HG03354 (cell line): ENCODE measurements at regions not wholly inside any gene's neighbourhood (a gene's known extent, or its start where the extent isn't known, plus 50 kb on each side); places are given as distances from the start of the nearest gene placed in this dataset.
"Not testable (repeated sequence)": the region's sequence is repeated elsewhere in the genome, so short reads cannot be mapped to it uniquely, and the experiment has no call there.

ENCODE experiments used
- ATAC-seq: cut with Tn5 transposase; IDR thresholded peaks from one replicate; pipeline ENCODE4 v1.9.1; 2021; ENCODE audit warnings: mild to moderate bottlenecking; ENCODE audit not compliant: unreplicated experiment, poor library complexity, severe bottlenecking

DNA sequence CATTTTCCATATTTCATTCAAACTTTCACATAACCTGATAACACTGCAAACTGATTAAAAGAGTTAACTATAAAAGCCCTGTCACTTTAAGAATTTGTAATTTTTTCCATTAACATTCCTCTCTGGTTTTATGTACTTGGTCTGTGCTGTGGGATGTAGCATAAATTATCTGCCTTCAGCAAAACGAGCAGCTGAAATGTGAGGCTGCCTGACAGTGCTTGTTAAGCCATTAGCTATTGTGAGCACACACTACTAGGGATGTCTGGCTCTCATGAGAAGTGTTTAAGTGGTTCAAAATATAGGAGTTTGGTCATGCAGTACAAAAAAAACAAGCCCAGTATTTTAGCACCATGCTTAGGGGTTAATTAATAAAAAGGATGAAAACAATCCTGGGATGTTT lies 63.0 kb downstream of the HOXA1 start:
- ATAC-seq = no peak

DNA sequence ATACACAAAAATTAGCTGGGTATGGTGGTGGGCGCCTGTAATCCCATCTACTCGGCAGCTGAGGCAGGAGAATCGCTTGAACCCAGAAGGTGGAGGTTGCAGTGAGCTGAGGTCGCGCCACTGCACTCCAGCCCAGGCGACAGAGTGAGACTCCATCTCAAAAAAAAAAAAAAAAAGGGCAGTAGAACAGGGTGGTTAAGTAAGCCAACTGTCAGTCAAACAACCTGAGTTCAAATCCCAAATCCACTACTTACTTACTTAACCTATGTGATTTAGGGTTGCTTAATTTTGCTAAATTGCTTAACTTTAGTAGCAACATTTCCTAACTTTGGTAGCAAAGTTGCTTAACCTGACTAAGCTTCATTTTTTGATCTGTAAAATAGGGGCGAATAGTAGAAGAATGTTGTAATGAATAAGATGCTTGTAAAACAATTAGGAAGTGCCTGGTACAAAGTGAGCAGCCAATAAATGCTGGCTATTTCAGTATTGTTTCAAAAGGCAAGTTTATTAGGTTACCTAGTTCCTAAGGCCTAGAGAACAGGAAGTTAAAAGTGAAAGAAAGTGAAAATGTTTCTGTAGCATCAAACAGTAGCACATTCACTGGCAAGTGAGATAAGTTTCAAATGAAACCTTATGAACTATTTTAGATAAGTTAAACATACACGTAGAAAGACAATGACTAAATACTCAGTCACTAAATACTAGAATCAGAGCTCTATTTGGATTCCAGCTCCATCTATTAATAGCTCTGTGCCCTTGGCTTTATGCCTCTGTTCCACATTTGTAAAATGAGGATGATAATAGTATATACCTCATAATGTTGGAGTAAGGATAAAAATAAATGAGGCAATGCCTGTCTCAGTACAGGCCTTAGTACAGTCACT lies 64.3 kb downstream of the HOXA1 start:
- peak; percentile 80 for ATAC-seq

DNA sequence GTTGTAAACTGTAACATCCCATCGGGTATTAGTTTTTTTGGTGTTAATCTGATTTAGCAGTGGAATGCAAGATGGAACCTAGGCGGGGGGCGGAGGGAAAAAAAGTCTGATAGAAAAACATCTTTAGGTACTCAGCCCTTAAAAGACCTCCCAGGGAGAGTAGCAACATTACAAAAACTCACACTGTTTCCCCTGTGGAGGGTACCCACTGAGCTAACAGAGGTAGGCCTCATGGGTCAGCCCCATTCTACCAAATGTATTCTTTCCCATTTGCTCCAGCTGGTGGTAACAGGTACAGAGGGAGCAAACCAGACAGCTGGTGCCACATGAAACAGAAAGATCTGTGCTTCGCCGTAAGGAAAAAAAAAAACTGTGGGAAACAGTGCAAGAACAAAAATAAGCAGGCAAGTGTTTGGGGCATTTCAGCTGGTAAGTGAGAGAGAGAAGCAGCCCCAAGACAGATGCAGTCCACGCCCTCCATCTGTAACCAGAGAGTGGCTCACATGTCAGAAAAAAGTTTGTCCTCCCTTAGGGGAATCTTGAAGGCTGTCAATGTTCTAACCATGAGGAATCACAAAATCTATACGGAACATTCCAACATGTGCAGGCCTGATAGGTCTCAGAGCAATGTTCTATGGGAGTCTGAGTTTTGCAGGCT lies 65.3 kb downstream of the HOXA1 start:
- ATAC-seq = no peak

DNA sequence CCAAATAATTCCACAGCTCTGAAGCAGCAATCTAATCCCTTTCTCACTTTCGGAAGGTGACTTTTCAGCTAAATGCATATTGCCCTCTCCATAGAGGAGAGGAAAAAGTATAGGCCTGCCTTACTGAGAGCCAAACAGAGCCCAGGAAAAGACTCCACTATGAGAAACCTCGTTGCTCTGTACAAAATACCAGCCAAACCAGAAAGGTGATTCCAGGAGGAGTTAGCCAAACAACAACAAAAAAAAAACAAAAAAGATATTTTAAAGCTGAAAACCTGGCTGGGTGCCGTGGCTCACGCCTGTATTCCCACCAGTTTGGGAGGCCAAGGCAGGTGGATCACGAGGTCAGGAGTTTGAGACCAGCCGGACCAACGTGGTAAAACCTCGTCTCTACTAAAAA lies 70.5 kb downstream of the HOXA1 start:
- no peak for ATAC-seq

DNA sequence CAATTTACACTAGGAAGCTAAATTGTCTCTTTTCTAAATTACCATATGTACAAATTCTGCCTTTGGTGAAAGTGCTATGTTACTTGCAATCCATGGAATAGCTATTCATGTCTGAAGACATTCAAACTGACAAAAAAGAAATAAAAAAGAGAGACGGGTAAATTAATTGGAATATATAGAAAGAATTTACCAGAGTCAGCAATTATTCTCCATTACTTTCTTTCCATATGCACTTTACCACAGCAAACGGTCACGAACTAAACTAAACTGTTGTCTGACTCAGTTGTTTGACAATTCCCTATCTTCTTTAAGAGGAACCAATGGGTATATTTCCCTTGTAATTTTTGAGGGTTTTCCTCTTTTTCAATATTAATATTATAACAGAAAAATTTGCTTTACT lies 85.7 kb downstream of the HOXA1 start:
- no peak for ATAC-seq

DNA sequence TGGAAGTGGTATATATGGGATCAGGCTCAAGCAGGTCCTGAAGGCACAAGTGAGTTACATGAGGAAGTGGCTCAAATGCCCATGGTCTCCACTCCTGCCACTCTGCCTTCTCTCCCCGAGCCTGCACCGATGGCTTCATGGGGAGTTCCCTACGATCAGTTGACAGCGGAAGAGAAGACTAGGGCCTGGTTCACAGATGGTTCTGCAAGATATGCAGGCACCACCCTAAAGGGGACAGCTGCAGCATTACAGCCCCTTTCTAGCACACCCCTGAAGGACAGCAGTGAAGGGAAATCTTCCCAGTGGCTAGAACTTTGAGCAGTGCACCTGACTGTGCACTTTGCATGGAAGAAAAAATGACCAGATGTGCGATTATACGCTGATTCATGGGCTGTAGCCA lies 95.3 kb downstream of the HOXA1 start:
- ATAC-seq = no peak

DNA sequence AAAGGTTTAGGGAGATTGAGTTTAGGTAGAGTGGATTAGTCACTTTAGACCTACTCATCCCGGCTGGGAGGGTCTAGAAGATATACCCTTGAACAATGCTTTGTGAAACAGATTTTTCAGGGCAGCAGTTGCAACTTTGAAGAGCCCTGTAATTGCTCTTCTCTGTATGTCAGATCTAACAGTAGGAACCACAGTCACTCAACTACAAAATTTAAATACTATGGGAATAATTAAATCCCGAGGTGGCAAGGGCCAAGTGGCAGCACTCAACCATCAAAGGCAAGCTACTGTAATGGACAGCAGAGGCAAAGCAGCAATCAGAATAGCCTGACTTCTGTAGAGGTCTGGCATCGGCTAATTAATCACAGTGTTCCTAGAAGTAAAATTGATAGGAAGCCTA lies 97.5 kb downstream of the HOXA1 start:
- not testable (repeated sequence) for ATAC-seq

DNA sequence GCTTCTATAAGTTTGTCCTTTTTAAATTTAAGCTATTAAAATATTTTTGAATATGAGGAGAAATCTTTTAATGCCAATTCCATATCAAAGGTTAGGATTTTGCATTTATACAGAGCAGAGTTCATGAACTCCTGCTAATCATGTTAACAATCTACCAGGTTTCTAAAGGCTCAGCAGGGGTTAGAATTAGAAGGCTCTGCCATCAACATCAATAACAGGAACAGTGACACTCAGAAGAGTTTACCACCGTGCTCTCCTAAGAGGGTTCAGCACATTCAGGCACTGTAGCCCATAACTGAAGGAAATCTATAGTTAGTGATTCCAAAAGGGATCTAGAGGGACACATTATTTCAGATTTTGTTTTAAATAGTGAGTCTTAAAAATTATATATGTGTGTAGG lies 100.1 kb downstream of the HOXA1 start:
- ATAC-seq = no peak

DNA sequence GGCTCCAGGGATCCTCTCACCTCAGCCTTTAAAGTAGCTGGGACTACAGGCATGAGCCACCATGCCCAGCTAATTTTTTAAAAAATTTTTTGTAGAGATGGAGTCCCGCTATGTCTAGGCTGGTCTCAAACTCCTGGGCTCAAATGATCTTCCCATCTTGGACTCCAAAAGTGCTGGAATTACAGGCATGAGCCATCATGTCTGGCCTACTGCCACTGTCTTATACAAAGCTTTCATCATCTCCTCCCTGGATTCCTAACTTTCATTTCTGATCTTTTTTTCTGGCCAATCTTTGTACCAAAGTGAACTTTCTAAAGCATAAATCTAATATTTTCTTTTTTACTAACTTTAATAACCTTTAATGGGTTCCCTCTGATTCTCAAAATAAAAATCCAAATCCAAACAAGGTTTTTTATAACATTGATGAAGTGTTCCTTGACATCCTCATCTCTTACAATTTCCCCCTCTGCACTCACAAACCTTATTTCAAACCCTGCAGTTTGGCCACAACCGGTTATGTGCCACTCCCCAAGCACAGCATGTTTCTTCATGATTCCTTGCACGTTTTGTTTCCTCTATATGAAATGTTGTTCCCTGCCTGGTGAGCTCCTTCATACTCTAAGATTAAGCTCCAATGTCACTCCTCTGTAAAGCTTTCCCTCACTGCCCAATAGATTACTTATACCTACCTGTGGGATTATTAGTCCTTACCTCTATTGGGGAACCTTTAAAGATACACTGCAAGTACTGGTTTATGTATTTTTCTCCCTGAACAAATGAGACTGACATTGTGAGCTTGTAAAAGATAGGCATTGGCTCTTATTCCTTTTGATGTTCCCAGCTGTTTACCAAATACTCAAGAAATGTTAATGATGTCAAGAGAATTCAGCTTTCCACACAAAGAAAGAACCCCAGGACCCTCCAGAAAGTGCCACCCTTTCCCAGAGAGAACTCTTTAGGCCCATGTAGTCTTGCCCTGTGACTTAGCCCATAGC lies 101.7 kb downstream of the HOXA1 start:
- no peak for ATAC-seq

DNA sequence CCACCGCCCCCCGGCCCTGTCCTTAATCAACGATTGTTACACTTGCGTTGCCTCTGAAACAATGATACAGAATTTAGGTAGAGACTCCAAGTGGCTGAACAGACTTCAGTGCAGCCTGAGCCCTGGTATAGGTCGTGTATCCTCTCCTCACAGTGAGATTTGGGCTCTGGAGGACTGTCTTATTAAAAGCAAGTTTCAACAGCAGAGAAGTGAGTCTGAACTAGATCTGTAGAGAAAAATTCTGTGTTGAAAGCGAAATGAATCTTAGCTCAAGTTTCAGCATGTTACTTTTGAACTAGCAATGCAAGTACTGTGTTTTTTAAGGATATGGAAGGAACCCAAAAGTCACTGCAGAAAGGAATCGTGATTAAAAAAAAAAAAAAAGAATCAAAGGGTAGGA lies 103.1 kb downstream of the HOXA1 start:
- ATAC-seq = no peak

DNA sequence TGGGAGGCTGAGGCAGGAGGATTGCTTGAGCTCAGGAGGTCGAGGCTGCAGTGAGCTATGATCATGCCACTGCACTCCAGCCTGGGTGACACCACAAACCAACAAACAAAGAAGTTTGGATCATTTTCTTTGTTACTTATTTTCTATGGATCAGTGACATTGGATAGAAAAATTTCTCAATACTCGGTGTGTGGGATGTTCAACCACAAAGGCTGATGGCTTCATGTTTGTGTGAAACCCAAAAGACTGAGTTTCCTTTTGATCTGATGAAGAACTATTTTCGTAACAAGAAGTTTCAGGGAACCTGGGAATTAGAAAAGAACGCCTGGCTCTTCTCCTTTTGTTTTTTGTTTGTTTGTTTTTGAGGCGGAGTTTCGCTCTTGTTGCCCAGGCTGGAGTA lies 104.0 kb downstream of the HOXA1 start:
- ATAC-seq = no peak

DNA sequence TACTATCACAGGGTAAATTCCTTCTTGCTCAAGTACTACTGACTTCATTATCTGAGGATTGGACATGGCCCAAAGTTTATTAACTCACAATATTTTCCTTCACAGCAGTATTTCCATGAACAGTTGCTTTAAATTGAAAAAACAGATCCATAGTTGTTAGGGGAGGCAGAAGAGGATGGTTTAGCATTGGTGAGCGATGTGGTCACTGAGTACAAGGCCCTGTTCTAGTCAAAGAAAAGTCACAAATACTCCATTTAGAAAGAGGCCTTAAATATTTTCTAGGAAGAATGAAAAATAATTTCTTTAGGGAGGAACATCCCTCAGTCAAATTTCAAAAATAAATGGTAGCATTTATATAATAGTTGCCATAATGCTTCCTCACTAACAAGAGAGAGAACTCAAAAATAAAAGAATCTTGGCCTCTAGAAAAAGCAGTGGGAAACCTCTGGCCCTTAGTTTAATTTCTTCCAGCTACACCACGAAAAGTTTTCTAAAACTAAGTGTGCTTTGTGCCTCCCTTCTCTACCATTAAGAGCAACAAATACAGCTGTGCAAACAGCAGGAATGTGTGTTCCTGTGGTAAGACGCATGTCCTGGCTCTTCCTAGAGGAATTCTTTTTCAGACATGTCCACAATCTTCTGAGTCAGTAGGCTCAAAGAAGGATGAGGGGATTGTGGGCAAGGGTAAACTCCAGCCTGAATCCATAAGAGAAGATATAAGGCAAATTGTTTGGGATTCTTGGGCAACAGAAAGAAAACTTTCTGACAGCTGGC lies 105.7 kb downstream of the HOXA1 start:
- ATAC-seq = no peak

DNA sequence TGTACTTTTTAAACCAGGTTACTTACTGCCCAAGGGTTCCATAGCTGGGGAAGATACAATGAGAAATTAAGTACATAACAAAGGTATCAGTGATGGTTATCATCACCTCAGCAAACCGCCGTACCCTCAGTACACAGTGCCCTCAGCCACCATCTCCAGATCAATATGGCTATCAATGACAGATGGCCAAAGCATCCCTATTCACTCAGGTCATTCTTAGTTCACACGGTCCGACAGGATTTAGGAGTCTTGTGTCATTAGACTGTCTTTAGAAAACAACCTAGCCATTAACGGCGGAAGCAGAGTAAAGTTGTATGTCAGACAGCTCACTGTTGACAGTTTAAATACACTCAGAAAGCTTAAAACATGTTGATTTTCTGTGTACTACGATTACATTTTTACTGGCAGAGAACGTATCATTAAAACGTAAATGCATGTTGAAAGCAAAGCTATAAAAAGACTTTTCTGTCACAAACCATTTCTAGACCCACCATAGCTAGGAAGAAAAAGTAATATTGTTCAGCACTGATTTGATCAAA lies 106.9 kb downstream of the HOXA1 start:
- ATAC-seq = no peak

DNA sequence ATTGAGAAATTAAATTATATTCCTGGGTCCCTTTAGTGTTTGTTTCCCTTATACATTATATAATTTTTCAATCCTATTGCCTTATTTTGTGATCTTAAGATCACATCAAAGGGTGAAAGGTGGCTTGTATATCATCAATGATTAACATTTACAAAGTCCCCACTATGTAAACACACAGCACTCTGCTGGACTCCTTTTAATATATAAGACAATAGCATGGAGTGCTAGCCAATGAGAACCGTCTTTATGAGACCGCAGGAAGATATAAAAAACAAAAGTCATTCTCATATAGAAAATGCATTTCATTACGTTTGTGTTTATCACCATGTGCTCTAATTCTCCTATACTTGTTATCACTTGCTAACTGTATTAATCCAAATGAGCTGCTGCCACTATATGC lies 108.5 kb downstream of the HOXA1 start:
- no peak for ATAC-seq

DNA sequence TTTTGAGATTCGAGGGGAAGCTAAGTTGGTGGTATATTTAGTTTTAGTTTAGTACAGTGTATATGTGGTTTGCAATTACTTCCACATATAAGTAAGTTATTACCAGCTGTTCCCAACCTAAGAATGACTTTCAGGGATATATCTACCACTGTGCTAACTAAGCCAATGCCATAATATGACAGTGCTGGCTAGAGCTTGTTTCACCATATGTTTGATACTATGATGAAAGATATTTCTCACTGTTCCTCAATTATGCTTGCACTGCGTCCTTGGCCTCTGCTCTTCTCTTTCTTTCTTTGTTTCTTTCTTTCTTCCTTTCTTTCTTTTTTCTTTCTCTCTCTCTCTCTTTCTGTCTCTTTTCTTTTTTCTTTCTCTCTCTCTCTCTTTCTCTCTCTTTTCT lies 113.8 kb upstream of the SKAP2 start:
- no peak for ATAC-seq

DNA sequence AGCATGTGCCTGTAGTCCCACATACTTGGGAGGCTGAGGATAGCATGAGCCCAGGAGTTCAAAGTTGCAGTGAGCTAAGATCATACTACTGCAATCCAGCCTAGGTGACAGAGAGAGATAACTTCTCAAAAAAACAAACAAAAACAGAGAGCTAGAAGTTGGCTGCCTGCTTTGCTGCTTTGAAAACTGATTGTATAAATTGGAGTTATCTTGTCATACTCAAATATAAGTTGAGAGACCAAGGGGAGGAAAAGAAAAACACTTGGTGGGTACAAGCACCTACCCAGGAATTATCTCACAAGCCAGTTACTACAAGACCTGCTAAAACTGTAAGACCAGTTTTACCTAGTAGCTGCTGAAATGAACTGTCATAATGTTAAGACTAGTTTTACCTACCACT lies 112.5 kb upstream of the SKAP2 start:
- no peak for ATAC-seq

DNA sequence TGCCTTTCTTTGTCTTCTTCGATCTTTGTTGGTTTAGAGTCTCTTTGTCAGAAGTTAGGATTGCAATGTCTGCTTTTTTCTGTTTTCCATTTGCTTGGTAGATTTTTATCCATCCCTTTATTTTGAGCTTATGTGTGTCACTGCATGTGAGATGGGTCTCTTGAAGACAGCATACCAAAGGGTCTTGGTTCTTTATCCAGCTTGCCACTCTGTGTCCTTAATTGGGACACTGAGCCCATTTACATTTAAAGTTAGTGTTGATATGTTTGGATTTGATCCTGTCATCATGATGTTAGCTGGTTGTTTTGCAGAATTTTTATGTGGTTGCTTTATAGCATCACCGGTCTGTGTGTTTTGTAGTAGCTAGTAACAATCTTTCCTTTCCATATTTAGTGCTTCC lies 107.5 kb upstream of the SKAP2 start:
- not testable (repeated sequence) for ATAC-seq

DNA sequence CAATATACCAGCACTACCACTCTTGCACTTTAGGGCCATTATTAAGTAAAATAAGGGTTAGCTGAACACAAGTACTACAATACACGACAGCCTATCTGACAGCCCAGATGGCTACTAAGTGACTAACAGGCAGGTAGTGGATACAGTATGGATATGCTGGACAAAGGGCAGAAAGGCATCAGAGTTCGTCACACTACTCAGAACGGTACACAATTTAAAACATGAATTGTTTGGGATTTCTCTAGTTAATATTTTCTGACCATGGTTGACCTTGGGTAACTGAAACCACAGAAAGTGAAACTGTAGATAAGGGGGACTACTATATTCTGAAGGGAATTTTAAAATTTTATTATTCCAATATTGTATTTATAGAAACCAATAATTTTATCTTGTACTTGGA lies 101.3 kb upstream of the SKAP2 start:
- ATAC-seq = no peak

DNA sequence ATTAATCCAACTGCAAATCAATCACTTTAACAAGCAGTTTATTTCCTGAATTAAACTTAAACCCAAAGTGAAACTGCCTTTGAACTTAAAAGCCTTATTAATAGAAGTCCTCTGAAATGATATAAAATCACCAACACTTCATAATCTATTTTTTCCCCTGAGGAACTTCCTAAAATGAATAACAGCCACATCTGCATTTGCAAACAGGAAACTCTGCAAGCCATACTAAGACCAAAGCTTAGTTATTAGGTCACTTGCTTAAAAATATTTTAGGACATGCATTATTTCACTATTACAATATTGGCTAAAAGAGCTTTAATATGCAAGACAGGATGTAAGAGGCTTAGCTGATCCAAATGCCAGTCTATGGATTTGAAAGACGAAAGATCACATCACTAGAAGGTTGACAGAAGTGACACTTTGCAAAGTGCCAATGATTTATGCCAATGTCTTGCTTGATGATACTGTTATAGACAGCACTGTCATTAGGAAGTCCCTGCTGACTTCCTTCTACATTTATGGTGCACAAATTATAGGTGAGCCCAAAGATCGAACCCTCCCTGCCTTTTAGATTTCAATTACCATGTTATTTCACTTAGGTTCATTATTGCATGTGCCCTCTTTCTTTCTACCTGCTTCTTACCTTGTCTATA lies 99.9 kb upstream of the SKAP2 start:
- no peak for ATAC-seq
